ENCODE measurements at regions not wholly inside any gene's neighbourhood (a gene's known extent, or its start where the extent isn't known, plus 50 kb on each side); places are given as distances from the start of the nearest gene placed in this dataset.
"Not testable (repeated sequence)": the region's sequence is repeated elsewhere in the genome, so short reads cannot be mapped to it uniquely, and the experiment has no call there.

DNA sequence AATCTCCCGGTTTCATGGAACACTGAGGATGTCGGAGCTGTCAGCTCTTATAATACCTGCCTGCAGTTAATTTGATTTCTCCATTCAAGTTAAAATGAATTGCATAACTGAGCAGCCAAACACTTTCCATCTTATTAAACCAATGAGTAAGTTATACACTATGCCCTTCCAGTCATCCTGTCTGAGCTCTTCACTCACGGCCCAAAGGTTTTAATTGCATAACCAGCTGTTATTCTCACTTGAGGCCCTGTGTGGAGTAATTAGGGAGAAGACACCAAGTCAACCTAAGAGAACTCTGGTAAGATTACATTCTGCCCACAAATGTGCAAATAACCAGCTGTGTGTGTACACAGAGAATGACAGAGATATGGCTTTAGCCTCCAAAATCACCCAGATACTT is 303.5 kb downstream of the TBC1D4 start:
- DNase-seq (ENCODE audit: low read depth in 3 of 3) = no peak

- DNase-seq (ENCODE audit: low read depth in 3 of 3) = no peak
Observed at GRCh38 chr13:75175575-75175974, 306.4 kb downstream of the TBC1D4 start.

DNA sequence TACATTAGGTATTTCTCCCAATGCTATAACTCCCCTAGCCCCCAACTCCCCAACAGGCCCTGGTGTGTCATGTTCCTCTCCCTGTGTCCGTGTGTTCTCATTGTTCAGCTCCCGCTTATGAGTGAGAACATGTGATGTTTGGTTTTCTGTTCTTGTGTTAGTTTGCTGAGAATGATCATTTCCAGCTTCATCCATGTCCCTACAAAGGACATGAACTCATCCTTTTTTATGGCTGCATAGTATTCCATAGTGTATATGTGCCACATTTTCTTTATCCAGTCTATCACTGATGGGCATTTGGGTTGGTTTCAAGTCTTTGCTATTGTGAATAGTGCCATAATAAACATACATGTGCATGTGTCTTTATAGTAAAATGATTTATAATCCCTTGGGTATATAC is 306.9 kb downstream of the TBC1D4 start:
- DNase-seq (ENCODE audit: low read depth in 3 of 3) = not testable (repeated sequence)

DNA sequence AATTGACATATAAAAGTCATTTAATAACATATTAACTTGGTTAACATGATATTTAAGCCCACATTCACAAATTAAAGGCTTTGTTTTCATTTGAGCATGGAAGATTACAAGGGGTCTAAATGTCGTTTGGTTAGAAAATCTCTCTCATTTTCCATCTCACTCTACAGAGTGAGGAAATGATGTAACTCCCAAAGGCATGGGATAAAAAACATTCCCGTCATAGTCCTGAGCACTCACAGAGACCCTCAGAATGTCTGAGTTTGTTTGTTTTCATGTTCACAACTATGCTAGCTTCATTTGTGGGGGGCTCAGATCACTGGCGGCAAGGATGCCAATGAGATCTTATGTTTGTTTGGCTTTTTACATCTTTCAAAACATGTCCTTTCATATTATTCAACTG is 307.5 kb downstream of the TBC1D4 start:
- DNase-seq (ENCODE audit: low read depth in 3 of 3) = no peak

DNA sequence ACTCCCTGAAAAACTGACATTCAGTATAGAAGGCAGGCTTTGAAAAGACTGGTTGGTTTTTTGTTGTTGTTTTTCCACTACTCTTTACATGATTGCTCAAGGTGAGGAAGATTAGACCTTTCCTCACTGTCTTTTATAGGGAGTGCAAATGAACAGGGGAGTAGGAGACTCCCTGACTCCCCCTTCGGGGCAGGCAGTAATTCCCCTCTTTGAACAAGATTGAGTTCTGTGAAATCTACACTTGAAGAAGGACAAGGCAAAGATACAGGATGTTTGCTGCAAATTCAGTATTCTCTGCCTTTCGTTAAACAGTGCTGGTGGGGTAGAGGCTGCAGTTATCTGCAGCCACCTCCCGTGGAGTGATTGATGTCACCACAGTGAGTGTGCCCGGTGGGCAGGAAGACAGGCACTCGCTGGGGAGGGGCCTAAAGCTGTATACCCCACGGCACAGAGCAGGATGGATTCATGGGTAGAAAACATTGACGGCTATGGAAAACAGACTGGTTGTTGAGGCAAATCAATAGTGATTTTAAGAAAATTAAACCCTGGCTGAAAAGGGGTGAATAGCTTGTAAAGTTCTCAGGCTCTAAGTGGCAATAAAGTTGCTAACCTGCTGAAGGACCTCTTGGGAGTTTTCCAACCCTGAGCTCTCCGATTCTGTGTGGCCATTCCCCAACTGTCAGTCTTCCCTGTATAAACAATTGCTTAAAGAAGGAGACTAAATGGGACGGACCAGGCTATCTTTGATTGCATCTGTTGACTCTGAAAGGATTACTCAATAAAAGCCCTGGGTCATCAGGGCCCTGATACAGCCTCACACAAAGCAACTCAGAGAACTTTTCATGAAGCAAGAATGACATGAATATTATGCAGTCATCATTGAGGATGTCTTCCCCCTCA is 308.3 kb downstream of the TBC1D4 start:
- no peak for DNase-seq (ENCODE audit: low read depth in 3 of 3)

- no peak for DNase-seq (ENCODE audit: low read depth in 3 of 3)
Observed at GRCh38 chr13:75170311-75170710, 311.7 kb downstream of the TBC1D4 start.

DNA sequence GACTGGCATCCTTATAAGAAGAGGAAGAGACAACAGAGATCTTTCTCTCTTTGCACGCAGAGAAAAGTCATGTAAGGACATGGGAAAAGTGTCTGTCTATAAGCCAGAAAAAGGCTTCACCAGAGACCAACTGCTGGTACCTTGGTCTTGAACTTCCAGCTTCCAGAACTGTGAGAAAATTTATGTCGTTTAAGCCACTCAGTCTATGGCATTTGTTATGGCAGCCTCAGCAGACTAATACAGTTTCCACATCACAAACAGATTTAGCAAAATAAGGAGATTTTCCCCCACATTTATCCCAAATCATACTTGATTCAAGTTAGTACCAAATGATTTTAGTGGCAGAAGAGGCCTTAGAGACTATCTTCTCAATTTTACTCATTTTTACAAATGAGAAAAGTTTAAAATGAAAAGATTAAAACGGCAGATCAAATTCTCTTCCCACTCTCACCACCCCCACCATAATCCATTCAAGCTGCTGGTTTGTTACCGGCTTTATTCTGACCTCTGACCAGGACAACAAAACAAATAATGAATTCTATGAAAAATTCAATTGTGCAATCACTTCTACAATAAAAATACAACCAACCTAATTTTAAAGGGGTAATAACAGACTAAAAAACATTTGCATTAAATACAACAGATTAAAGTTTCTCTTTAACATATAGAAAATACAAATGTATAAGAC is 316.3 kb downstream of the TBC1D4 start:
- no peak for DNase-seq (ENCODE audit: low read depth in 3 of 3)

DNA sequence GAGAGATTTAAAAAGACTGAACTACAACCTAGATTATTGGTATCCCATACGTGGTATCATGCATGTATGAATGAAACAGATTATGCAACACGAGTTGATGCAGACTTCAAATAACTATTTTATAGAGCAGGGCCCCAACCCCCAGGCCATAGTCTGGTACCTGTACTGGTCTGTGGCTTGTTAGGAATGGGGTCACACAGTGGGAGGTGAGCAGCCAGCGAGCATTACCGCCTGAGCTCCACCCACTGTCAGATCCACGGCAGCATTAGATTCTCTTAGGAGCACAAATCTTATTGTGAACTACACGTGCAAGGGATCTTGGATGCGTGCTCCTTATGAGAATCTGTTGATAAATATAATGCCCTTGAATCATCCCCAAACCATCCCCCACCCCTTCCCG is 320.2 kb downstream of the TBC1D4 start:
- no peak for DNase-seq (ENCODE audit: low read depth in 3 of 3)

DNA sequence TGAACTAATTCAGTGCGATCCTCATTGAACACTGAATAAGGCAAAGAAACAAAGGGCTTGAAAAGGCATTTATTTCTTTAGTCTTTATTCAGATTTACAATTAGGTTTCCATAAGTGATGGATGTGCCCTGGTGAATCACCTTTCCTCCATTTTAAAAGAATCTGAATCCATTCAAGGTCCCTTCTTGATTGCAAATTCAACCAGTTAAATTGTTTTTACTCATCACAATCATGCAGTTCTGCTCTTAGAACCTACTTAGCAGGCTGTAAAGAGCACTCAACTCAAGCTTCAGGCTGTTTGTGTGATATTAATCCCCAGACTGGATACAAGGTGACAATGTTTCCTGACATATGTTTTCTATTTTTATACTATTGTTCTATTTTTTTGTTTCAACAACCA is 321.0 kb downstream of the TBC1D4 start:
- no peak for DNase-seq (ENCODE audit: low read depth in 3 of 3)

GRCh38 chr13:75154331-75154730 is 327.6 kb downstream of the TBC1D4 start:
- DNase-seq (ENCODE audit: low read depth in 3 of 3) = no peak

GRCh38 chr13:75153834-75154233 is 328.1 kb downstream of the TBC1D4 start:
- DNase-seq (ENCODE audit: low read depth in 3 of 3) = no peak

DNA sequence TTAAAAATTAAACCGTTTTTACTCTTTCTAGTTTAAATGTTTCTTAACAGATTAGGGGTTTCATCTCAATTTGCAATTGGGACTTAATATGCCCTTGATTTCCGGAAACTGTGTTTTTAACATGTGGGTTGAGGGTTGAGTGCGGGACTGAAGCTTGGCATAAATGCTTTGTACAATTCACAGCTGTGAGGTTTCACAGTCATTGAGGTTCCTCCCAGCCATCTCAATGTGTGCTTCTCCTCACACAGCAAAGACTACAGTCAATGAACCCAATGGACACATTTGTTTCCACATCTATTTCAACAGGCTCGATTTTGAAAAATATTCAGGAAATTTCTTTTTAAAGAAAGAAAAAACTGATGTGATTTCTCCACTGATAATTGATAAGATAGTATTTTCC is 328.6 kb downstream of the TBC1D4 start:
- DNase-seq (ENCODE audit: low read depth in 3 of 3) = no peak

DNA sequence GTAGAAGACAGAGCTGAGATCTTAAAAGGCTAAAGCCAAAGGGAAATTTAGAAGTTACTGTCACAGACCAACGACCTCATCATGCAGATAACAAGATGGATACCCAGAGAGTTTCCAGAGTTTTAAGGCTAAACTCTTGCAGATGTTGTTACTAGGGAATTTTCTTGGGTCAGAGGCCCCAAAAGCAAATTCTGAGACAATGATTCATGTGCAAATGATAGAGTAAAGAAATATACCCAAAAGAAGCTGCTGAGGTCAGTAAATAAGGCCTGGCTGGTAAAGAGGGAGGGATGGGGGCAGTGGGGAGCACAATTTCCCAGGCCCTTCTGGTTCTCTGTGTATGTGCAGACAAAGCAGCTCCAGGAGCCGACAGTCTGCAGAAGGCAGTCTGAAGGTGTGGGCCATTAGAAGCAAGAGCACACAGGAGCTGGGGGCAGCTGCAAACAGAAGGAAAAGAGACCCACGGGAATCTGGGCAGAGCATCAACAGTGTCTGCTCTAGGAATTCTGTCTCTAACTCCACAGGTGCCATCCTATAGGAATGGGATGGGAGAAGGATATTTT is 330.8 kb downstream of the TBC1D4 start:
- DNase-seq (ENCODE audit: low read depth in 3 of 3) = no peak

GRCh38 chr13:75149776-75150175 is 332.2 kb downstream of the TBC1D4 start:
- no peak for DNase-seq (ENCODE audit: low read depth in 3 of 3)

DNA sequence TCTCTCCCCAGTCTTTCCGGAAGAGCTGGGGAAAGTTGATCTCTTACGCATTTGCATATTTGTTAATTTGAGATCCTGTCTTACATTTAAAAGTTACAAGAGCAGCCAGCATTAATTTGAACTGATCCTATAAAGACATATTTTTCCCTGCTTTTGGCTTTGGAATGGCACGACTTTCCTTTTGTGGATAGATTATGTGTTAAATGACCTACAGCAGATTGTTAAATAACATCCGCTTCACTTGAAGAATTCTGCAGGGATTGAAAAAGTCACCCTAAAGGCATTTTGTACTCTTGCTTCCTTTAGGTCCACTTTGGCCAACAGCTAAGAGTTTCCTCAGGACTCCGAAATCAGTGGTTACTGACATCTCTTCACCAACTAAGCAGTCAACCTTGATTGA is 334.0 kb downstream of the TBC1D4 start:
- DNase-seq (ENCODE audit: low read depth in 3 of 3) = no peak

GRCh38 chr13:75146436-75146835 is 335.5 kb downstream of the TBC1D4 start:
- no peak for DNase-seq (ENCODE audit: low read depth in 3 of 3)

DNA sequence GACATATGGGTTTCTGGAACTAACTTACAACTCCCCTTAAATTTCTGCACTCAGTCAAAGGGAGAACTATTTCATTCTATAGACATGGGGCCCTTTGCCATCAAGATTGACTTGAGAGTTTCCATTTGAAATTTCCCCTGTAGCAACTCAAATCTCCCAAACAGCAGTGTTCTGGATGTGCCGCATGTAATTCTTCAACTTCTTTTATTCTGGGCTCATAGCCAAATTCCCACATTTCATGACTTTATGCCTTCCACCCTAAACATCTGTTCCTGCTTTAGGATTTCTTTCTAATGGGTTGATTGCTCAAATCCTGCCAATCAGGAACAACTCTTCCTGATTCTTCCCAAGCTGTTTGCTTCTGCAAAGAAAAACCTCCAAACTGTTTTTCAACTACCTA is 336.0 kb downstream of the TBC1D4 start:
- no peak for DNase-seq (ENCODE audit: low read depth in 3 of 3)

DNA sequence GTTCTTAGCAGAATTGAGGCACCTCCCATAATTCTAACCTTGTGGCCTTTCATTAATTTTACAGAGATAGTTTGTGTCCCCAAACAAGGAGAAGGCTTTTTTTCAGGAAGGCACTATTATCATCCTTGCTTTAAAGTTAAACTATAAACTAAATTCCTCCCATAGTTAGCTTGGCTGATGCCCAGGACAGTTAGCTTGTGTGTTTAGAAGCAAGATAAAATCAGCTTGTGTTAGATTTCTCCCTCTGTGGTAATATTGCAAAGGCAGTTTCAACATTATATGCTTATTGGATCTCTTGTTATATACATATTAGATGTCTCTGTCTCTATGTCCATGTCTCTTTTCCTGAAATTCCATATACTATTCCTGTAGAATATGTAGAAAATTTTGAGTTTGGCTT is 342.7 kb downstream of the TBC1D4 start:
- no peak for DNase-seq (ENCODE audit: low read depth in 3 of 3)

GRCh38 chr13:75137911-75138571 is 343.9 kb downstream of the TBC1D4 start:
- no peak for DNase-seq (ENCODE audit: low read depth in 3 of 3)

DNA sequence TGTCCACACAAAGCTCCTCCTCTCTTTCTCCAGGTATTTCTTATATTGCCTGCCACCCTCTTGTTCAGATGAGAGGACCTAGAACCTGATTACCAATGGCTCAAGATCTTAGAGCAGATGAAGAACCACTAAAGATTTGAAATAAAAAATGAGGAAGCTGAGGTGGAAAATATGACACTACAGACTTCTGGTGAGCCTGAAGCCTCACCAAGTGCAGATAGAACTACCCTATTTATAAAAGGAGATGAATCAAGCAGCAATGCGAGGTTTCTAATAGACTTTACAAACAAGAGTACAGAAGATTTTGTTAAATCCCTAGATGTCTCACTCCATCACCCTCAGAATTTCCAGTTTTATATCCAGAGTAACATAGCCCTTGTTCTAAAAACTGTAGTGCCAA is 345.8 kb downstream of the TBC1D4 start:
- no peak for DNase-seq (ENCODE audit: low read depth in 3 of 3)

- no peak for DNase-seq (ENCODE audit: low read depth in 3 of 3)
Observed at GRCh38 chr13:75135325-75135825, 346.6 kb downstream of the TBC1D4 start.

All from stimulated activated CD4-positive, alpha-beta T cell treated with anti-CD3 and anti-CD28 coated beads, TNF-alpha, amount 100 ng/mL, for 4 hours (primary cell).